Adrenal gland (tissue), 5 donors: ENCODE measurements at regions not wholly inside any gene's neighbourhood (a gene's known extent, or its start where the extent isn't known, plus 50 kb on each side); places are given as distances from the start of the nearest gene placed in this dataset.

Experiments used
- CTCF ChIP-seq, 6 experiments: fragments of 450-650 bp in 4 of 6; fragments of 200-600 bp in 2 of 6; sonication (generic) in 1 of 6; IDR thresholded peaks; 1 replicate in 5 of 6; 2 replicates in 1 of 6; pipeline versions ENCODE4 v1.5.1 to v1.8.0; 2016 to 2021; ENCODE audit warnings: antibody characterized with exemption in 6 of 6, mild to moderate bottlenecking in 2 of 6, moderate library complexity in 1 of 6
- POLR2A ChIP-seq, 2 donors: fragments of 450-650 bp; IDR thresholded peaks; one replicate each; pipeline ENCODE4 v1.6.1; 2017; ENCODE audit warnings: antibody characterized with exemption in 2 of 2, mild to moderate bottlenecking in 2 of 2, moderate library complexity in 1 of 2
- donor health status: DM: no; HTN: no; CAD: no.

DNA sequence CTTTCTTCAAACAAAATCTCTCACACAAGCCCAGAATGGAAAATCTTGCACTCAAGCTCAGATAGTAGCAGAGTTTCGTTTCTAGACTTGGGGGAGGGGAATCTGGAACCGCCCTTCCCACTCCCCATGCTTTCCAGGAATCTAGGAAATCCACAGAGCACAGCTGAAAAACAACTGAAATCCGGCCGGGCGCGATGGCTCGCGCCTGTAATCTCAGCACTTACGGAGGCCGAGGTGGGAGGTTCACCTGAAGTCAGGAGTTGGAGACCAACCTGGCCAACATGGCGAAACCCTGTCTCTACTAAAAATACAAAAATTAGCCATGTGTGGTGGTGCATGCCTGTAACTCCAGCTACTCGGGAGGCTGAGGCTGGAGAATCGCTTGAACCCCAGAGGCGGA is 127.3 kb upstream of the SLC34A2 start:
- TF ChIP-seq POLR2A (IDR thresholded peaks at IDR 0.05) (no peak), CTCF (IDR thresholded peaks at IDR 0.05) (no peak)
